Activated CD4-positive, alpha-beta T cell treated with anti-CD3 and anti-CD28 coated beads, Interleukin-2, Interleukin-6, amounts not matched to agents 100 ng/mL and 50 ng/mL, durations not matched to agents 16 hours and 8 hours (primary cell): ENCODE measurements at regions not wholly inside any gene's neighbourhood (a gene's known extent, or its start where the extent isn't known, plus 50 kb on each side); places are given as distances from the start of the nearest gene placed in this dataset.
"Not testable (repeated sequence)": the region's sequence is repeated elsewhere in the genome, so short reads cannot be mapped to it uniquely, and the experiment has no call there.

Source experiments
- DNase-seq: peaks from one replicate; pipeline ENCODE4 v3.0.0-alpha.2; 2020

DNA sequence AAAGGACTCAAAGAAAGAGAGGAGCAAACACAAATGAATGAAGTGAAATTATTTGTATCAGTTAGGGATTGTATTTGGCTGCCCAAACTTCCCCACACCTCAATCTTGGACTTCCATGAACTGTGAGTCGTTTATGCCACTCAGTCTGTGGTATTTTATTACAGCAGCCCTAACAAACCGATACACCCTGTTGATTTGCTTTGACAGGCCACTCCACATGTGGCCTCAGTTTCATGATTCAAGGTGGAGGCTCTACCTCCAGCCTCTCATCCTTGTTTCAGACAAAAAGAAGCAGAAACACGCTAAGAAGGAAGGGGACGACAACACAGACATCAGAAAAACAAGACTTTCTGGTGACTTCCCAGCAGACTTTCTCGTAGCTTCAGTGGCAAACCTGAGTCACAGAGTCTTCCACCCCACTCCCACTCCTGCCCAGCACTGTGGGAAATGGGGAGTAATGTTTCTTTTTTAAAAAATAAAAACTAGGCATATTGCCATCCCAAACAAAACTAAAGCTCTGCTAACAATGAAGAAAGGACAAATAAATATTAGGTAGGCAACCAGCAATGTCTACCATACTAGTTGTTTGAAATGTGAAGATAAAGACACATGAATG lies 52.2 kb upstream of the ABCA1 start:
- DNase-seq: no peak

DNA sequence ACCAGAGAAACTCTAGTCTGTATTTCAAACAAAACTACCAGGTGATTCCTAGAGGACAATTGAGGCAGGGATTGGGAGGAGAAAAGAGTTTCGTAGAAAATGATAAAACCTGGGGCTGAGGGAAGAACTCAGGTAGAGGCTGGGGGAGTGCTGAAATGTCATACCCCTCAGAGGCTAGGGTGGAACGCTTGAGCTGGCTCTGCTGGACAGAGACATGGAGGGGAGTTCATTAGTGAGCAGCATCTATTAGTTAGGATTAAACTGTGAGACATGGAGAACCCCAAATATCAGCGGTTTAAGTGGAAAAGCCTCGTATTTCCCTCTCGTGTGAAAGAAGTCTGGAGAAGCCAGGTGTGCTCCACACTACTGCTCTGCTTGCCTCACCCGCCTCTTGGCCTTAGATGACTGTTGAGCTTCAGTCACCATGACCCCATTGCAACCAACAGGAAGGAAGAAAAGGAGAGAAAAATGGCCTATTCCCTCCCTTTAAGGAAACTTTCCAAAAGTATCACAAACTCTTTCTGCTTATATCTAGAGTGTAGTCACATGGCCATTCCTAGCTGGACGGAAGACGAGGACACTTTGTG lies 53.7 kb upstream of the ABCA1 start:
- no peak for DNase-seq

- DNase-seq: no peak
Observed at GRCh38 chr9:104982543-104982942, 54.6 kb upstream of the ABCA1 start.

- no peak for DNase-seq
Observed at GRCh38 chr9:104983491-104983890, 55.5 kb upstream of the ABCA1 start.

DNA sequence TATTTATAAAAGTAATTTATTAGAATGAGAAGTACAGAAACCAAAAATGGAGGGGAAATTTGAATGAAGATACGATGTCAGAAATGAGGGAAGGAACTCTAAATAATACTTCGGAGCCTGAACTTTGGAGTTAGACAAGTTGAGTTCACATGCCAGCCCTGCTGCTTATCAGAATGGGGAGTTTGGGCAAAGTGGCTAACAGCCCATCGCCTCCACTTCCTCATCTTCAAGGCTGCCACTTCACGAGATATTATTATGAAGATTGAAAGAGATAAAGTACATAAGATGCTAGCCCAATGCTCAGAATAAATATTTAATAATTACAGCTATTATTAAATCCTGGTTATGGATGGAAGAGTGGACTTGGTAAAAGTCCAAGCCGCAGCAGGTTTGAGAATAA lies 56.2 kb upstream of the ABCA1 start:
- DNase-seq: no peak

GRCh38 chr9:104984542-104984941 lies 56.6 kb upstream of the ABCA1 start:
- DNase-seq: no peak

DNA sequence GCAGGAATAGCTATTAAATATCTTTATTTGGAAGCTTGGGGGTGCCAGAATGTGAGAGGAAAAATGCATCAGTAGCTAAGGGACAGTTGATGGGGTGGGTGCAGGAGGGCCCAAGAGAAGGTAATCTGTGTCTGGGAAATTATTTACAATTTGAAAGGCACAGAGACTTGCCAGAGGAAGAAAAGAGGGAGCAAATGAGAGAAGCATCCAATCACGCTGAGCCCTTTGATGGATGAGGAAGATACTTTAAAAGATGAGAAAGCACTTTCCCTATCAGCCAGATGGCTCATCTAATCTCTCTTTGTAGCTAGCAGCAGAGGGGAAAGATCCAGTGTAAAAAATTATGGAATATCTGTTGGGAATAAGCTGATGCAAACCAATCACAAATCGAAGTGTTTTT lies 57.0 kb upstream of the ABCA1 start:
- DNase-seq: no peak

DNA sequence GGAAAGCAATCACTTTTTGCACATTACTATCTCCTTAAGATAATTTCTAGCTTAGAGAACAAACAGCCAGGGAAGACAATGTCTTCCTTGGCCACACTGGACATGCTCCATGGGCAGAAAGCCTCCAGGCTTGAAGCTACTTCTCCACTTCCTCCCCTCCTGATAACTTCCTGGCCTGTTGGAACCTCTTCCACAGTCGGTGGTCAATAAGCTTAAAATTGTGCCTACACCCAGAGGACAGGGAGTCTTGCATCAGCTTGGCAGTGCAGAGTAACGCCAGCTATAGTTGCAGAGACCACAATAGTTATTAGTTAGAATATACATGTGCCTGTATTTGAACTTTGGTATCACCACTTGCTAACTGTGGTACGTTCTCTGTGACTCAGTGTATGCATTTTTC lies 58.1 kb upstream of the ABCA1 start:
- no peak for DNase-seq

DNA sequence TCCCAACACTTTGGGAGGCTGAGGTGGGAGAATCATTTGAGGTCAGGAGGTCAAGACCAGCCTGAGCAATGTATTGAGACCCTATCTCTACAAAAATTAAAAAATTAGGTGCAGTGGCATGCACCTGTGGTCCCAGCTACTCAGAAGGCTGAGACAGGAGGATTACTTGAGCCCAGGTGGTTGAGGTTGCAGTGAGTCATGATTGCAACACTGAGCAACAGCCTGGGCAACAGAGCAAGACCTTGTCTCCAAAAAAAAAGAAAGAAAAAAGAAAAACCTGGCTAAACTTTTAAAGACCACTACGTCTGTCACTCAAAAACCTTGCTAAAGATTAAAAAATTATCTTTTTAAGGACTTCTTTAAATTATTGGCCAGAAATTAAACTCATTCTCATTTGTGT lies 59.8 kb upstream of the ABCA1 start:
- DNase-seq: no peak

GRCh38 chr9:104988539-104988938 lies 60.6 kb upstream of the ABCA1 start:
- DNase-seq: no peak

DNA sequence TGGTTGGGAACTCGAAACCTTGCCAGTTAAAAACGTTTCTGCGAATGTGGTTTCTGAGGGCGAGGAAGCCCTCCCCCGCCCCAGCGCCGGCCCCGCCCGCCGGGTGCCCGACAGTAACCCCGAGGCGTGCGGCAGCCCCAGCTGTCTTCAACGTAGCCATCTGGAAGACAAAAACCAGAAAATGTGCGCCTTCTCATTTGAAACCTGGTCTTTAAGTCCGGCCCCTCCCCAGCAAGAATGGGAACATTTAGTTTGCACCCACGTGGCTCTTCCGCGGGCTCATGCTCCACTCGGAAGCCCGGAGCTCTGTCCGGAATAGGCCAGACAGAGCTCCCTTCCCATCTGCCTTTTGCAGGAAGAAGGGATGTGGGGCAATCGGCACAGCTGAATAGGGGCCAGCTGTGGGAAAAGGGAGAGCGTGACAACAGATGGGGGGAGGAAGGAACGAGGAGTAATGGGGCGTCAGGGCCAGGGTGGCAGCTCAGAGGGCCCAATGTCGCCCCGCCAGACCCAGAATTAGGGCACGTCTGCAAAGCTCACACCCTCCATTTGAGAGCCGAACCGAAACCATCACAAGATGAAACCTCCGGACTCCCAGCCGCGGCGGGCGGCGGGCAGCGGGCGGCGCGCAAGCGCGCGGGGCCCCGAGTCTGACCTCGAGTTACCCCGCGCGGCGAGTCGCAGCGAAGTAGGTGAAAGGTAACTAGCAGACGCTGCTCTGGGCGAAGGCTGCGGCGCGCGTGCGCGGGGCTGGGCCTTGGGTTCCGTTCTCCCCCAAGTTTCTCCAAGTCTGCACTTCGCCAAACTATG lies 63.4 kb upstream of the ABCA1 start:
- peak; percentile 88 for DNase-seq

GRCh38 chr9:104992659-104993058 lies 64.7 kb upstream of the ABCA1 start:
- no peak for DNase-seq

- DNase-seq: no peak
Observed at GRCh38 chr9:104993291-104993963, 65.5 kb upstream of the ABCA1 start.

GRCh38 chr9:104997536-104997935 lies 69.6 kb upstream of the ABCA1 start:
- DNase-seq: no peak

DNA sequence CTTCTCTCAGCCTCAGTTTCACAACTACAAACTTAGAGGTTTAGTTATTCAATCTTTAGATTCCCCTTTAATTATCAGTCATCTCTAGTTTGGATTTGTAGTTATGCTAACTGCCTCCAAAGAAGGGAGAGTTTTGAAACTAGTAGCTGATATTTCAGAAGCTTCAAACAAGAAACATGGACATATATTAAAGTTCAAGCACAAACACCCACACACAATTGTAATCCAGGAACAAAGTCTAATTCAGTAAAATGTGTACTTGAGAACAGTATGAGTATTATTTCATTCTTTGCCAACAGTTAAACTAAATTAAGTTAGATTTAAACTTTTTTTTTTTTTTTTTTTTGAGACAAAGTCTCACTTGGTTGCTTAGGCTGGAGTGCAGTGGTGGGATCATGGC lies 71.2 kb upstream of the ABCA1 start:
- DNase-seq: no peak

GRCh38 chr9:105000529-105000928 lies 72.6 kb upstream of the ABCA1 start:
- not testable (repeated sequence) for DNase-seq

- no peak for DNase-seq
Observed at GRCh38 chr9:105004466-105005090, 76.6 kb upstream of the ABCA1 start.

DNA sequence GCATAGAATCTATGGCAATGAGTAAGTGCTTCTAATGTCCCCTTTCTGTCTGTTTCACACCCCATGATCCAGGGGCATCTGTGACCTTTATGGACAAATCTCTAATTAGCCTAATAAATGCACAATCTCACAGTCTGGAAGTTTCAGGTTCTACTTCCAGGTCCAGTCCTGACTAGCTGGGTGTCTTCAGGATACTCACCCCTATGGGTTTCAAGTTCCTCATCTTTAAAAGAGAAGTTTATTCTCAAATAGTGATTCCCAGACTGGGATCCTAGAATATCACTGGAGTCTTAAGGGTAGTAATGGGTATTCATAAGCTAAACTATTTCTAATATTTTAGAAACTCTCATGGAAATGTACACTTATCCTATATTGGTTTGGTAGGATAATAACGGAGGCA lies 77.2 kb upstream of the ABCA1 start:
- DNase-seq: no peak

DNA sequence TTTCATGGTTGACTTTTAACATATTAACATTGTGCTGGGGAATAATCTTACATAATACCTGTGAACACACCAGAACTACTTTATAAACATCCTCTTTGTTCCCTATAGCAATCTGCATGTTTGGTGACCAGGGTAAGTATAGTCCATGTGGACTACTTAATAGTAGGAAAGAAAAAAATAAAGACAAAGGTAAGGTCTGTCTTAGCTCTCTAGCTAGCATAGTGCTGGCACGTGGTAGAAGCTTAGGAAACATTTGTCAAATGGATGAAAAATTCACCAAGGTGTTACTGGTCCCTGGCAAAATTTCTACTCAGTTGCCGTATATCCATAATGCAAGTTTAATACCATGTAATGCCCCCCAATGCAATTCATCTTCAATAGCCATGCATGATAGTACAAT lies 78.6 kb upstream of the ABCA1 start:
- DNase-seq: no peak

DNA sequence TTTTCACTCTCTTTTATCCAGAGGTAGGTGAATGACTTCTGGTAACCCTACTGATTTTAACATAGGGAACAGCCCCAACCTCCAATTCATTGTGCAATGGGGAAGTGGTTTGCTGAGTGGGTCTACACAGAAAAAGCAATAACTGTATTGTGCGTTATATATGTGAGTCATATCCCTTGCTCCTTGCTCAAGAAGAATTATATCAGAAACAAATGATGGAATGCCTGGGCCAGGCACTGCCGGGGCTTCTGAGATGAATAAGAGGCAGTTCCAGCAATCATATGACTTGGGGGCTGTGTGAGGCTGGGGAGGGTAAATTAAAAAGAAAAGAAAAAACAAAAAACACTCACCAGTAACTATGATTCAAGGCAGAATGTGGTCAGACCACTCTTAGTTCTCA lies 79.2 kb upstream of the ABCA1 start:
- peak; percentile 33 for DNase-seq

DNA sequence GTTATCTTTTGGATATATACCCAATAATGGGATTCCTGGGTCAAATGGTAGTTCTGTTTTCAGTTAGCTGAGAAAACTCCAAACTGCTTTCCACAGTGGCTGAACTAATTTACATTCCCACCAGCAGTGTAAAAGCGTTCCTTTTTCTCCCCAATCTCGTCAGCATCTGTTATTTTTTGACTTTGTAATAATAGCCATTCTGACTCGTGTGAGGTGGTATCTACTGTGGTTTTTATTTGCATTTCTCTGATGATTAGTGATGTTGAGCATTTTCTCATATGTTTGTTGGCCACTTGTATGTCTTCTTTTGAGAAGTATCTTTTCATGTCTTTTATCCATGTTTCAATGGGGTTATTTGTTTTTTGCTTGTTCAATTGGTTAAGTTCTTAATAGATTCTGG lies 82.1 kb upstream of the ABCA1 start:
- not testable (repeated sequence) for DNase-seq

- peak; percentile 21 for DNase-seq
Observed at GRCh38 chr9:105021917-105022316, 94.0 kb upstream of the ABCA1 start.

- not testable (repeated sequence) for DNase-seq
Observed at GRCh38 chr9:105022545-105022944, 94.6 kb upstream of the ABCA1 start.
